ENCODE measurements at regions not wholly inside any gene's neighbourhood (a gene's known extent, or its start where the extent isn't known, plus 50 kb on each side); places are given as distances from the start of the nearest gene placed in this dataset.

DNA sequence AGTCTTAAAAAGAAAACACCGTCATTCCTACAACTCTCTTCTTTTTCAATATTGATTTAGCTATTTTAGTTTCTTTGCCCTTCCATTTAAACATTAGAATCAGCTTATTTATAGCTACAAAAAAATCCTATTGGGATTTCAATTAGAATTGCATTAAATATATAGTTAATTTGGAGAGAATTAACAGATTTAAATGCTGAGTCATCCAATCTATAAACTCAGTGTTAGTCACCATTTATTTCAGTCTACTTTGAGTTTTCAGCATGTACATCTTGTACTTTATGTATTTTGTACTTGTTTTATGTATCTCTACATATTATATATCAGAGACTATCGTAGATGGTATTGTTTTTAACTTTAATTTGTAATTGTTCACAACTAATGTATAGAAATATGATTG lies 460.0 kb downstream of the KCNH5 start:
- DNase-seq, result no peak

DNA sequence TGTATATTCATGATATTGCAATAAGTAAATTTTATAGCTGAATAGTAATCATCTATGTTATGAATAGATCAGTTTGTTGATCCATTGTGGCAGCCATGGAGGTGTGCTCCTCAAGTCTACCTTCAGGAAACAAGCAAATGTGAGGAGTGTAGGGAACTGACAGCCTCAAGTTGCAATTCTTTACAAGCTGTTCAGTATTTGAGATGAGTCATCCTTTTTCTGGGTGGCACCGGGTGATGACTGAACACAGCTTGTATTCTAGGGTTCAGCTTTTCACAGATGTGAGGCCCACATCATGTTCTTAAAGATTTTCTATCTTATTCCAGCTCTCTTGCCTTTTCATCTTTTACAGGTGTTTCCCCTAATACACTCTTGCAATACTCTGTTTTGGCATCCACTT lies 452.4 kb downstream of the KCNH5 start:
- DNase-seq, result no peak

DNA sequence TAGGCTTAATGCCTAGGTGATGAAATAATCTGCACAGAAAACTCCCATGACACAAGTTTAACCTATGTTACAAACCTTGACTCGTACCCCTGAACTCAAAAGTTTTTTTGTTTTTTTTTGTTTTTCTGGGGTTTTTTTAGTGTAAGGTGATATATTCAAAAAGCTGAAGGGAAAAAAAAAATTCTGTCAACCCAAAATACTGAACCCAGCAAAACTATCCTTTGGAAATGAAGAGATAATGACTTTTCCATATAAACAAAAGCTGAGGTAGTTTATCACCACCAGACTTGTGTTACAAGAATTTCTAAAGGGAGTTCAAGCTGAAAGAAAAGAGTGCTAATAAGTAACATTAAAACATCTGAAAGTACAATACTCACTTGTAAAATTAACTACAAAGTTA lies 448.1 kb downstream of the KCNH5 start:
- DNase-seq, result no peak

DNA sequence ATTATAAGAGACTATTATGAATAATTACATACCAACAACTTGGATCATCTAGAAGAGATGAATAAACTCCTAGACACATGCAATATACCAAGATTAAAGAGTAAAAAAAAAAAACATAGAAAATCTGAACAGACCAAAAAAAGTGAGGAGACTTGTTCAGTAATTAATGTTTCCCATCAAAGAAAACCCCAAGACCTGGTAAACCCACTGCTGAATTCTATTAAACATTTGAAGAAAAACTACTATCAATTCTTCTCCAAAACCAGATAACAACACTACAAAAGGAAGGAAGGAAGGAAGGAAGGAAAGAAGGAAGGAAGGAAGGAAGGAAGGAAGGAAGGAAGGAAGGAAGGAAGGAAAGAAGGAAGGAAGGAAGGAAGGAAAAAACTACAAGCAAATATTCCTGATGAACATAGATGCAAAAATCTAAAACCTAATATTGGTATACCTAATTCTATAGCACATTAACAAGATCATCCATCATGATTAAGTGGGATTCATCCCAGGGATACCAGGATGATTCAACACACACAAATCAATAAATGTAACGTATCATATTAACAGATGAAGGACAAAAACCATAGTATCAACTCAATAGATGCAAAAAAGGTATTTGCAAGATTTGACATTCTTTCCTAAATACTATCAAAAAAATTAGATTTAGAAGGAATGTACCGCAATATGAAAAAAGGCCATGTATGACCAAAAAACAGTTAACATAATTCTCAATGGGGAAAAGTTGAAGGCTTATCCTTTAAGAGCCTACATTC lies 445.5 kb downstream of the KCNH5 start:
- DNase-seq, result no peak

DNA sequence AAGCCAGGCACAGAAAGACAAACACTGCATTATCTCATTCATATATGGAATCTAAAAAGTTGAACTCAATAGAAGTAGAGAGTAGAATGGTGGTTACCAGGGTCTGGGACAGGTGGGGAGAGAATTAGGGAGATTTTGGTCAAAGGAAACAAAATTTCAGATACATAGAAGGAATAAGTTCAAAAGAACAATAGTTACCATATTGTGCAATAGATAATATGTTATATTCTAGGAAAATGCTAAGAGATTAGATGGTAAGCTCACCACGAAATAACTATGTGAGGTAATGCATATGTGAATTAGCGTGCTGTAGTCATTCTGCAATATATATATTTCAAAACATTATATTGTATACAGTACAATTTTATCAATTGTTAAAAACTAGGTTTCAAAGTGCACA lies 442.5 kb downstream of the KCNH5 start:
- no peak for DNase-seq

DNA sequence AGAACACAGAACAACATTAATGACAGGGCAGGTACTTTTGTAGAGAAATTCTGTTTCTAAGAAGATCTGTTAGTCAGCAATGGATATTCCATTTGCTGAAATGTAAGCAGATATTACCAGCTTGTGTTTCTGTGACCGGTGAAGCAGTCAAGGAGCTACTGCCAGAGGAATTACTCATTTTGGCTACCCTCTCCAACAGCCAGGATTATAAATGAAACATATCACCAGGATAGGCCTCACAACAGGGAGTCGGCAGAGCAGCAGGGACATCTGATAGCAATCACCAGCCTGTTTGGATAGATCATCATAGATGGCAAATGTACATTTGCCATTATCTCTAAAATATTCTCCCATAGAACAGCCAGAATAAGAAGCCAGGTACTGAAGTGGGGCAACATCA lies 440.7 kb downstream of the KCNH5 start:
- no peak for DNase-seq

DNA sequence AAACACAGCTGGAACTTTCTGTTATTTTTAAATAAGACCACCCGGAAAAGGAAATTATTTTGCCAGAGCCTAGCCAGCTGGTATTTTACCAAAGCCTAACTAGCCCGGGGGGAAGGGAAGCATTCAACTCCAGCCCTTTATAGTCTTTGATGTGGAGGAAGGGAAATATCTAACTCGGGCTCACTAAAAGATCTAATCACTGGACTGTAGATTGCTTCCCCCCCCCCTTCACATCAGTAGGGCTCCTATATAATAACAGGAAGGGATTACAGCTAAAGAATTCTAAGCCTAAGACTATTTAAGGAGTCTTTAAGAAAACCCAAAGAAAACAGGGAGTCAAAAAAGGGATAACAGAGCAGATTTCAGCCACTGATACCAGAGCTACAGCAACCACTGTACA lies 431.1 kb downstream of the KCNH5 start:
- no peak for DNase-seq

DNA sequence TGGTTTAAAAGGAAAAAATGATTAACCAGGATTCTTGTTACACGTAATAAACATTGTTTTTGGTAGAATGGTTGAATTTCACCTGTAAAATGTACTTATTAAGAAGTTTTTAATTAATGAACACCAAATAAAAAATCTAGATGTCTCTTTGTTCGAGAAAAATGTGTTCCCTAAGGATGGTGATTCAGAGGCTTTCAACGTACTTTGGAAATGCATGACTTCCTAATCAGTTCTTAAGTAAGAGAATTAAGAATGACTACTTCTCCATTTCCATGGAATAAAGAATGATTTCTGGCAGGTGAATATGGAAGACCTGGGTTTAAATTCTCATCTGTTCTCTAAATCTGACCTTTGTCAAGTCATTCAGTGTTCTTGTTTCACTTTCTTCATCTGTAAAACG lies 428.6 kb downstream of the KCNH5 start:
- DNase-seq, result no peak

DNA sequence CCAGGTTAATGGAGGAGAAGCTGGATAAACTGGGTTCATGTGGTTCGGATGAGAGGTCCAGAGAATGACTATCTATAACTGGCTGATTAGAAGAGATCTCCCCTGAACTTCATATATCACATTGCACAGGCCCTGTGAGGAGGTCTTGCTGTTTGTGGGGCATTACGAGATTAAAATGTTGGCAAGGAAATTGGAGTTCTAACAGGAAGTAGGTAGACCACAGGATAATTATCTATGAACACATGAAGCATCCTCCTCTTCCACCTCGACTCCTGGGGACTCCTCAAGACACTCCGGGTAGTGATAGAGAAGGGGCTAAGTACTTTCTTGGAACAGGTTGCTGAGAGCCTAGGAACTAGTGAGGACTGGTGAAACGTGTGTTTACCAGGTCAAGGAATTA lies 418.8 kb downstream of the KCNH5 start:
- DNase-seq, result no peak

DNA sequence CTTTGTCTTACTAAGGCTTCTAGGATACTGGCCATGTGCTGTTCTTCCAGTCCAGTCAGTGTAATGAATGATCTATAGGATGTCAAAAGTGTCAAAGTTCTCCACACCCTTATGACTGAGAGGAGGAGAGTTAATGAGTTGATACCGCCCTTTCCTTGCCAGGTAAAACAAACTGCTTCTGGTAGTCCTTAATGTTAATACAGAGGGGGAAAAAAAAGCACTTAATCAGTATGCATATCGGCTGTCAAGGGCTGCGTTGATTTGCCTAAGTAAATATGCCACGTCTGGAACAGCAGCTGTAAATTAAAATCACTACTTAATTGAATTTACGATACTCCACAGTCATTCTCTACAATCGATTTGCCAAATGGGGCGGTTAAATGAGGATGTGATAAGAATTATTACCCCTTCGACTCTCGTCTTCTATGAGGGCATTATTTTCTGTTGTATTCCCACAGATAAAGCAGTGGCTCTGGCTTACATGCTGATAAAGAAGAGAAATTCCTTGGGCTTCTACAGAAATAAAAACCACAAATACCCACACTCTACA lies 416.0 kb downstream of the KCNH5 start:
- no peak for DNase-seq

DNA sequence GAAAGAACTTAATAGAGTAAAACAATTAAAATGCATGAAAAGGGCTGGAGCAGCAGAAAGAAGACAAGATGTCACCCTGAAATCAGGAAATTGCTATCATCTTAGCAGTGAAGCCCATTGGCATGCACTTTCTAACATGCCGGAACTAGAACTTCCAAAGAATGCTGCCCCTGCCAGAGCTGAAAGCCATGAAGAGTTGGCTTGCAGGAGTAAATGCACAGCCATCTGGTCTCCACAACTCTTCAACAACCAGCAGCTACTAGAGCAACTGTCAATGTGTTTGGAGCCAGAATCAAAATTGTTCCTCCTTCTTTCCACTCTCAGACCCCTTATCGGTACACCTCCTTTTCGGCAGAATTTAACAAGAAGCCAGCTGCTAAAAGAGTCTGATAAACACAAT lies 414.1 kb downstream of the KCNH5 start:
- DNase-seq, result no peak

DNA sequence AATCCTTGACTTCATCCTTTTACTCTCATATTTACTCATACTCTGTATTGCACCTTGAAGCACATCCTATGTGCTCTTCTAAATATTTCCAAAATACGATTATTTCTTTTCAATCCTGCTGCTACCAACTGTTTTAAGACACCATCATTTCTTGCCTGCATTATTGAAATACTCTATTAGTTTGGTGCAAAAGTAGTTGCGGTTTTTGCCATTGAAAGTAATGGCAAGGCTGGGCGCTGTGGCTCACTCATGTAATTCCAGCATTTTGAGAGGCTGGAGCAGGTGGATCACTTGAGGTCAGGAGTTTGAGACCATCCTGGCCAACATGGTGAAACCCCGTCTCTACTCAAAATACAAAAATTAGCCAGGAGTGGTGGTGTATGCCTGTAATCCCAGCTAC lies 412.5 kb downstream of the KCNH5 start:
- no peak for DNase-seq

DNA sequence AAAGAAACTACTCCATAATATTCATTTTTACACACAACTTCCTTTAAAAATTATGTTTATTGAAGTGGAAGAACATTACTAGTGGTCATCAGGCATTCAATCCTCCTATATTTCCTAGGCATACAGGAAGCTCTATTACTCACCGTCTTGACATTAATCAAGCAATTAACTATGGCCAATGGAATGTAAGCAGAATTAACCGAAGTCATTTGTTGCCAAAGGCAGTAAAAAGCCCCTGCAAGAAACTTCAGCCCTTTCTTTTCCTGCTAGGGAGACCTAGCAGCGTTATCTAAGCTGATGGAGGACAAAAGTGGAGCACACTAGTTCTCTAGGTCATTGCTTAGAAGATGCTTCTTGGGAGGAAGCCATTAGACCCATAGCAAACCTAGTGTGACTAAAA lies 399.6 kb downstream of the KCNH5 start:
- no peak for DNase-seq
